ENCODE measurements at regions not wholly inside any gene's neighbourhood (a gene's known extent, or its start where the extent isn't known, plus 50 kb on each side); places are given as distances from the start of the nearest gene placed in this dataset.

DNA sequence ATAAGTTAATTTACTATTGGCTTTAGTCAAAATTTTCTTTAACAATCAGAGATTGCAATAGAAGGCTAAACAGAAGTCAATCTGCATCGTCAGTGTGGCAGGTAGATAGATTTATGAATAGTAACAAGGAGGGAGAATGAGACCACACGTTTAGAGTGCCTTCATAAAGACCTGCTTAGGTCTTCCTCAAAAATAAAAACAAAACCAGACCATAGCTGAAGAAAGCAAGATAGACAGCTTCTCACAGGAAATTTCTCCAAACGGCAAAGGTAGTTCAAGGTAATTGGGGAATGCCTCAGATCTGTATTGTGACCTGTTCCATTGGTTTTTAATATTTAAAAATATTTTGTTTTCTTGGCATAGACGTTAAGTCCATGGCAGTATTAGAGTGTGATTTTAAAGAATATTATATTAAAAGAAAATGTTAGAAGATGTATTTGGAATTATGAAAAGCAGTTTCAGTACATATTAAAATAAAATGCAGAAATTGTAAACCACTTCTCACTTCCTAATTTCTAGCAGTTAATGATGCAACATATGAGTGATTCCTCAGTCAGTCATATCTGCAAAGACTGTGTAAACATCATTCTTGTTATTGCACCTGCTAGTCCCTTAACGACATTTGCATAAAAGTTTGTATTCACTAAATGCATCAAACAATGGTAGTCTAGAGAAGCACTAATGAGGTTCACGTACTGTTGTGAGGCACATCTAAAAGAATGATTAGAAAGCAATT, 278.0 kb downstream of the HLX start:
- intact Hi-C loops (cut with micrococcal nuclease; ENCODE audit: unreplicated experiment), result no loop called here
- H3K4me3 Mint-ChIP-seq (ENCODE audit: unreplicated experiment), result no peak overlapping the region
- no peak for DNase-seq
- H3K36me3 Mint-ChIP-seq (ENCODE audit: insufficient read depth, unreplicated experiment), result no peaks in the 10 kb centered on the region
- TF ChIP-seq, protein P1, sequence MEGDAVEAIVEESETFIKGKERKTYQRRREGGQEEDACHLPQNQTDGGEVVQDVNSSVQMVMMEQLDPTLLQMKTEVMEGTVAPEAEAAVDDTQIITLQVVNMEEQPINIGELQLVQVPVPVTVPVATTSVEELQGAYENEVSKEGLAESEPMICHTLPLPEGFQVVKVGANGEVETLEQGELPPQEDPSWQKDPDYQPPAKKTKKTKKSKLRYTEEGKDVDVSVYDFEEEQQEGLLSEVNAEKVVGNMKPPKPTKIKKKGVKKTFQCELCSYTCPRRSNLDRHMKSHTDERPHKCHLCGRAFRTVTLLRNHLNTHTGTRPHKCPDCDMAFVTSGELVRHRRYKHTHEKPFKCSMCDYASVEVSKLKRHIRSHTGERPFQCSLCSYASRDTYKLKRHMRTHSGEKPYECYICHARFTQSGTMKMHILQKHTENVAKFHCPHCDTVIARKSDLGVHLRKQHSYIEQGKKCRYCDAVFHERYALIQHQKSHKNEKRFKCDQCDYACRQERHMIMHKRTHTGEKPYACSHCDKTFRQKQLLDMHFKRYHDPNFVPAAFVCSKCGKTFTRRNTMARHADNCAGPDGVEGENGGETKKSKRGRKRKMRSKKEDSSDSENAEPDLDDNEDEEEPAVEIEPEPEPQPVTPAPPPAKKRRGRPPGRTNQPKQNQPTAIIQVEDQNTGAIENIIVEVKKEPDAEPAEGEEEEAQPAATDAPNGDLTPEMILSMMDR (IDR thresholded peaks at IDR 0.05; ENCODE audit: insufficient read depth in 1 of 2, low read depth in 1 of 2, low read length in 1 of 2, severe bottlenecking in 1 of 2, unreplicated experiment in 1 of 2), result no peak
- H3K9me3 ChIP-seq, result no peaks in the 10 kb centered on the region
- peaks cover 3% of the 10 kb centered on the region for H3K27me3 Mint-ChIP-seq (ENCODE audit: insufficient read depth, unreplicated experiment)
- BruUV-seq (replicated peaks), result no TSS peak
- H3K36me3 ChIP-seq (ENCODE audit: control insufficient read depth, insufficient read depth, low read length), result no peaks in the 10 kb centered on the region
- no peaks in the 10 kb centered on the region for H3K9me3 Mint-ChIP-seq (ENCODE audit: unreplicated experiment)
- H3K27me3 ChIP-seq (replicated peaks; ENCODE audit: control insufficient read depth, insufficient read depth, low read length), result no peaks in the 10 kb centered on the region
- no peaks in the 10 kb centered on the region for H3K4me1 ChIP-seq
- no peak overlapping the region for H3K27ac Mint-ChIP-seq (ENCODE audit: unreplicated experiment)
- H3K4me1 Mint-ChIP-seq (ENCODE audit: low read depth, unreplicated experiment), result no peaks in the 10 kb centered on the region
- ChIA-PET POLR2A (no interaction called here), CTCF (no interaction called here)
- H3K4me3 ChIP-seq (ENCODE audit: low read depth, low read length), result no peak overlapping the region

DNA sequence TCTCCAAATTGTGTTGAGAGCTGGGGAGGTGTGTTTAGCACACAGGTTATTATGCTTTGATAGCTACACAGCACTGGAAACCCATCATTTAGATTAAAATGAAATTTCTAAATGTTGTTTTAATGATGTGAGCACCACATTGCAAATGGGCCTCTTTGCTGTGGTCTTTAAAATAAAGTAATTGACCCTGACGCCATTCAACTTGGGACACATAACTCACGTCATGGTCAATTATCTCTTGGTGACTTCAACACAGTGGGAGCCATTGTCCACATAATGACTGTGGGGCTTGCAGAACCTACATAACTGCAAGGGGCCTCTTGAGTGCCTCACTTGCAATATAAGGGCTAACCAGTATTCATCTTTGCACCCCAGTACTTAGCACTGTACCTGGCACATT, 280.4 kb downstream of the HLX start:
- no peaks in the 10 kb centered on the region for H3K27me3 ChIP-seq (replicated peaks; ENCODE audit: control insufficient read depth, insufficient read depth, low read length)
- H3K9me3 ChIP-seq, result no peaks in the 10 kb centered on the region
- no peak overlapping the region for H3K4me3 ChIP-seq (ENCODE audit: low read depth, low read length)
- no peaks in the 10 kb centered on the region for H3K4me1 ChIP-seq
- H3K4me3 Mint-ChIP-seq (ENCODE audit: unreplicated experiment), result no peak overlapping the region
- H3K27me3 Mint-ChIP-seq (ENCODE audit: insufficient read depth, unreplicated experiment), result peaks cover 6% of the 10 kb centered on the region
- H3K4me1 Mint-ChIP-seq (ENCODE audit: low read depth, unreplicated experiment), result no peaks in the 10 kb centered on the region
- DNase-seq, result no peak
- H3K36me3 ChIP-seq (ENCODE audit: control insufficient read depth, insufficient read depth, low read length), result no peaks in the 10 kb centered on the region
- ChIA-PET CTCF (no interaction called here), POLR2A (no interaction called here)
- intact Hi-C loops (cut with micrococcal nuclease; ENCODE audit: unreplicated experiment), result no loop called here
- no TSS peak for BruUV-seq (replicated peaks)
- H3K27ac Mint-ChIP-seq (ENCODE audit: unreplicated experiment), result no peak overlapping the region
- H3K36me3 Mint-ChIP-seq (ENCODE audit: insufficient read depth, unreplicated experiment), result no peaks in the 10 kb centered on the region
- no peaks in the 10 kb centered on the region for H3K9me3 Mint-ChIP-seq (ENCODE audit: unreplicated experiment)
- TF ChIP-seq, protein P1 (IDR thresholded peaks at IDR 0.05; ENCODE audit: insufficient read depth in 1 of 2, low read depth in 1 of 2, low read length in 1 of 2, severe bottlenecking in 1 of 2, unreplicated experiment in 1 of 2), result no peak

DNA sequence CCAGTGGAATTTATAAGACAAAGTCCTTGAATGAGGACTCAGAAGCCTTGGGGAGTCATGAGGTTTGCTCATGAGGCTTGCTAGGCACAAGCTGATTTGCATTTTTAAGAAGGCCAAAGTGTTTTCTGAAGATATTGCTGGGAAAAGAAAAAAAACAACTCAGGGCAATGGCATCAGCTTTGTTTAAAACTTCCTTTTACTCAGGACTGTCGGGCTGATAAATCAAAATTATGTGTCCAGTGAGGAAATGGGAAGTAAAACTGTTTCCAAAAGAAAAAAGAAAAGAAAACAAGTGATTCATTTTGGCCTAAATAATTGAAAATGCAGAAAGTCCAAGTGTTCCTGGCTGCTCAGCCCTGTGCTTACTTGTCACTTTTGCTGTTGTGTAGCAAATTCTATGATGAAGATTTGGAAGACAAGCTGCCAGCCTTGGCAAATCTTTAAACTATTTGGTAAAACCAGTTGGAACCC, 282.4 kb downstream of the HLX start:
- Histone ChIP-seq H3K4me1 (no peaks in the 10 kb centered on the region), H3K4me3 (ENCODE audit: low read depth, low read length) (no peak overlapping the region), H3K27me3 (replicated peaks; ENCODE audit: control insufficient read depth, insufficient read depth, low read length) (no peaks in the 10 kb centered on the region; the same call in 1 of the 2 replicates), H3K9me3 (no peaks in the 10 kb centered on the region), H3K36me3 (ENCODE audit: control insufficient read depth, insufficient read depth, low read length) (no peaks in the 10 kb centered on the region)
- intact Hi-C loops (cut with micrococcal nuclease; ENCODE audit: unreplicated experiment), result no loop called here
- Mint-ChIP-seq H3K9me3 (ENCODE audit: unreplicated experiment) (no peaks in the 10 kb centered on the region), H3K36me3 (ENCODE audit: insufficient read depth, unreplicated experiment) (no peaks in the 10 kb centered on the region), H3K27me3 (ENCODE audit: insufficient read depth, unreplicated experiment) (peaks cover 10% of the 10 kb centered on the region), H3K4me1 (ENCODE audit: low read depth, unreplicated experiment) (no peaks in the 10 kb centered on the region), H3K4me3 (ENCODE audit: unreplicated experiment) (no peak overlapping the region), H3K27ac (ENCODE audit: unreplicated experiment) (no peak overlapping the region)
- POLR2A ChIA-PET, result no interaction called here
- TF ChIP-seq, protein P1 (IDR thresholded peaks at IDR 0.05; ENCODE audit: insufficient read depth in 1 of 2, low read depth in 1 of 2, low read length in 1 of 2, severe bottlenecking in 1 of 2, unreplicated experiment in 1 of 2), result no peak
- BruUV-seq (replicated peaks), result no TSS peak
- DNase-seq, result no peak
- CTCF ChIA-PET, result no interaction called here

All from Caco-2 (cell line).